ENCODE measurements at regions not wholly inside any gene's neighbourhood (a gene's known extent, or its start where the extent isn't known, plus 50 kb on each side); places are given as distances from the start of the nearest gene placed in this dataset.
A peak's percentile ranks its signal among the peaks of the same experiment; 100 is the strongest.

GRCh38 chr12:46471404-46471803 lies 98.8 kb upstream of the SLC38A2 start:
- no peak overlapping the region for H3K27ac Mint-ChIP-seq
- no peaks in the 10 kb centered on the region for H3K27me3 Mint-ChIP-seq
- TF ChIP-seq CTCF (IDR thresholded peaks at IDR 0.05): no peak
- peaks cover 32% of the 10 kb centered on the region for H3K4me1 Mint-ChIP-seq
- no peaks in the 10 kb centered on the region for H3K36me3 Mint-ChIP-seq (ENCODE audit: low read depth)
- no peaks in the 10 kb centered on the region for H3K9me3 Mint-ChIP-seq
- ATAC-seq (ENCODE audit: low read depth): no peak
- no peak overlapping the region for H3K4me3 Mint-ChIP-seq
- intact Hi-C loops (cut with micrococcal nuclease): loop anchor here (2.0 kb wide), 1 partner anchor 15 kb away; no protein-coding TSS in a partner anchor
- ChIA-PET CTCF (no interaction called here), POLR2A (interaction anchor here (1.4 kb wide), 1 partner anchor 84 kb away, joined by 3 read pairs; no protein-coding TSS in a partner anchor)
- DNase-seq: no peak

GRCh38 chr12:46470975-46471374 lies 98.4 kb upstream of the SLC38A2 start:
- intact Hi-C loops (cut with micrococcal nuclease): loop anchor here (2.0 kb wide), 1 partner anchor 14 kb away; no protein-coding TSS in a partner anchor
- H3K27me3 Mint-ChIP-seq: no peaks in the 10 kb centered on the region
- no peak for TF ChIP-seq CTCF (IDR thresholded peaks at IDR 0.05)
- no peaks in the 10 kb centered on the region for H3K9me3 Mint-ChIP-seq
- H3K36me3 Mint-ChIP-seq (ENCODE audit: low read depth): no peaks in the 10 kb centered on the region
- POLR2A ChIA-PET: interaction anchor here (1.4 to 1.9 kb wide), 2 partner anchors 10 to 83 kb away, joined by 3 to 12 read pairs; no protein-coding TSS in a partner anchor
- CTCF ChIA-PET: no interaction called here
- DNase-seq: no peak
- peaks cover 32% of the 10 kb centered on the region for H3K4me1 Mint-ChIP-seq
- no peak overlapping the region for H3K4me3 Mint-ChIP-seq
- H3K27ac Mint-ChIP-seq: no peak overlapping the region
- ATAC-seq (ENCODE audit: low read depth): no peak

- Mint-ChIP-seq H3K27ac (peak overlapping the region; percentile 75), H3K27me3 (no peaks in the 10 kb centered on the region), H3K36me3 (ENCODE audit: low read depth) (no peaks in the 10 kb centered on the region), H3K4me1 (peaks cover 34% of the 10 kb centered on the region), H3K4me3 (peak overlapping the region; percentile 50), H3K9me3 (no peaks in the 10 kb centered on the region)
- intact Hi-C loops (cut with micrococcal nuclease): loop anchor here (2.0 kb wide), 1 partner anchor 13 kb away; no protein-coding TSS in a partner anchor
- no peak for TF ChIP-seq CTCF (IDR thresholded peaks at IDR 0.05)
- DNase-seq (no peak), ATAC-seq (ENCODE audit: low read depth) (peak; percentile 77)
- POLR2A ChIA-PET: interaction anchor here (1.4 to 1.9 kb wide), 3 partner anchors 10 to 99 kb away, joined by 3 to 12 read pairs (median 5); no protein-coding TSS in a partner anchor
- CTCF ChIA-PET: no interaction called here
These were observed 97.6 kb upstream of the SLC38A2 start for GRCh38 chr12:46470036-46470627.

- no peak overlapping the region for H3K4me3 Mint-ChIP-seq
- DNase-seq (no peak), ATAC-seq (ENCODE audit: low read depth) (no peak)
- intact Hi-C loops (cut with micrococcal nuclease): no loop called here
- no peaks in the 10 kb centered on the region for H3K9me3 Mint-ChIP-seq
- no peaks in the 10 kb centered on the region for H3K36me3 Mint-ChIP-seq (ENCODE audit: low read depth)
- CTCF ChIA-PET: no interaction called here
- no peak for TF ChIP-seq CTCF (IDR thresholded peaks at IDR 0.05)
- POLR2A ChIA-PET: interaction anchor here (1.9 kb wide), 1 partner anchor 97 kb away, joined by 5 read pairs; no protein-coding TSS in a partner anchor
- no peaks in the 10 kb centered on the region for H3K27me3 Mint-ChIP-seq
- H3K27ac Mint-ChIP-seq: no peak overlapping the region
- H3K4me1 Mint-ChIP-seq: peaks cover 32% of the 10 kb centered on the region
These were observed 96.2 kb upstream of the SLC38A2 start for GRCh38 chr12:46468813-46469212.

GRCh38 chr12:46468160-46468559 lies 95.6 kb upstream of the SLC38A2 start:
- DNase-seq (no peak), ATAC-seq (ENCODE audit: low read depth) (no peak)
- intact Hi-C loops (cut with micrococcal nuclease): no loop called here
- ChIA-PET CTCF (no interaction called here), POLR2A (no interaction called here)
- Mint-ChIP-seq H3K4me3 (no peak overlapping the region), H3K4me1 (peaks cover 28% of the 10 kb centered on the region), H3K36me3 (ENCODE audit: low read depth) (no peaks in the 10 kb centered on the region), H3K27me3 (no peaks in the 10 kb centered on the region), H3K9me3 (no peaks in the 10 kb centered on the region), H3K27ac (no peak overlapping the region)
- TF ChIP-seq CTCF (IDR thresholded peaks at IDR 0.05): no peak
